ENCODE measurements at regions not wholly inside any gene's neighbourhood (a gene's known extent, or its start where the extent isn't known, plus 50 kb on each side); places are given as distances from the start of the nearest gene placed in this dataset.

DNA sequence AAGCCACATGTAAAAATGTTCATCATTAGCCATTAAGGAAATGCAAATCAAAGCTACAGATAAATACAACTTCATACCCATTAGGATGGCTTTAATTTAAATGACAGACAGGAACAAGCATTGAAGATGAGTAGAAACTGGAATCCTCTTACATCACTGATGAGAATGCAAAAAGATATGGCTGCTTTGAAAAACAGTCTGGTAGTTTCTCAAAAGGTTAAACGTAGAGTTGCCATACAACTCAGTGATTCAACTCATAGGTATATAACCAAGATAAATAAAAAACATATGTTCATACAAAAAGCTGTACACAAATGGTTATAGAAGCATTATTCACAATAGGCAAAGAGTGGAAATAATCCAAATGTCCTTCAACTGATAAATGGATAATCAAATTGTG is 228.8 kb upstream of the ZNF462 start:
- TF ChIP-seq, protein P1, sequence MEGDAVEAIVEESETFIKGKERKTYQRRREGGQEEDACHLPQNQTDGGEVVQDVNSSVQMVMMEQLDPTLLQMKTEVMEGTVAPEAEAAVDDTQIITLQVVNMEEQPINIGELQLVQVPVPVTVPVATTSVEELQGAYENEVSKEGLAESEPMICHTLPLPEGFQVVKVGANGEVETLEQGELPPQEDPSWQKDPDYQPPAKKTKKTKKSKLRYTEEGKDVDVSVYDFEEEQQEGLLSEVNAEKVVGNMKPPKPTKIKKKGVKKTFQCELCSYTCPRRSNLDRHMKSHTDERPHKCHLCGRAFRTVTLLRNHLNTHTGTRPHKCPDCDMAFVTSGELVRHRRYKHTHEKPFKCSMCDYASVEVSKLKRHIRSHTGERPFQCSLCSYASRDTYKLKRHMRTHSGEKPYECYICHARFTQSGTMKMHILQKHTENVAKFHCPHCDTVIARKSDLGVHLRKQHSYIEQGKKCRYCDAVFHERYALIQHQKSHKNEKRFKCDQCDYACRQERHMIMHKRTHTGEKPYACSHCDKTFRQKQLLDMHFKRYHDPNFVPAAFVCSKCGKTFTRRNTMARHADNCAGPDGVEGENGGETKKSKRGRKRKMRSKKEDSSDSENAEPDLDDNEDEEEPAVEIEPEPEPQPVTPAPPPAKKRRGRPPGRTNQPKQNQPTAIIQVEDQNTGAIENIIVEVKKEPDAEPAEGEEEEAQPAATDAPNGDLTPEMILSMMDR (IDR thresholded peaks at IDR 0.05), result no peak
- TF ChIP-seq, protein P2, sequence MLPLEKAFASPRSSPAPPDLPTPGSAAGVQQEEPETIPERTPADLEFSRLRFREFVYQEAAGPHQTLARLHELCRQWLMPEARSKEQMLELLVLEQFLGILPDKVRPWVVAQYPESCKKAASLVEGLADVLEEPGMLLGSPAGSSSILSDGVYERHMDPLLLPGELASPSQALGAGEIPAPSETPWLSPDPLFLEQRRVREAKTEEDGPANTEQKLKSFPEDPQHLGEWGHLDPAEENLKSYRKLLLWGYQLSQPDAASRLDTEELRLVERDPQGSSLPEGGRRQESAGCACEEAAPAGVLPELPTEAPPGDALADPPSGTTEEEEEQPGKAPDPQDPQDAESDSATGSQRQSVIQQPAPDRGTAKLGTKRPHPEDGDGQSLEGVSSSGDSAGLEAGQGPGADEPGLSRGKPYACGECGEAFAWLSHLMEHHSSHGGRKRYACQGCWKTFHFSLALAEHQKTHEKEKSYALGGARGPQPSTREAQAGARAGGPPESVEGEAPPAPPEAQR (CRISPR knock-in tag; IDR thresholded peaks at IDR 0.05), result no peak

Measured in WTC11 (cell line).